GM18909 (cell line): ENCODE measurements at regions not wholly inside any gene's neighbourhood (a gene's known extent, or its start where the extent isn't known, plus 50 kb on each side); places are given as distances from the start of the nearest gene placed in this dataset.

ENCODE experiments used
- ATAC-seq: cut with Tn5 transposase; IDR thresholded peaks from one replicate; pipeline ENCODE4 v1.9.1; 2021; ENCODE audit warnings: mild to moderate bottlenecking; ENCODE audit not compliant: unreplicated experiment, poor library complexity

DNA sequence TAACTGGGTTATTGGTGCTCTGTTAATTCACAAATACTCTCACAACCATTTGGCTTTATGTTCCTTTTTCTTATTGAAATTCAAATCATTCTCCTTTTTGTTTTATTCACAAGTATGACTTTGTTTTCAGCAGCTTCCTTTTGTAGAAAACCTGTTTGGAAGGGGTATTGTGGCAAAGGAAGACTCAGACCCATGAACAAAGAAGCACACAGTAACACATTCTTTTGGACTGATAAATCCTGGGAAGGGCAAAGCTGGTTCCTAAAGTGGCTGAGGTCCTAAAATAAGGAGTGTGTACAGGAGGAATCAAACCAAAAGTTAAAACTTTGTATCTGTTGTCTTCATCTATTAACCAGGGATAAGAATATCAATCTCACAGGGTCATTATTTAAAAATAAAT is 374.7 kb upstream of the FIGN start:
- no peak for ATAC-seq

DNA sequence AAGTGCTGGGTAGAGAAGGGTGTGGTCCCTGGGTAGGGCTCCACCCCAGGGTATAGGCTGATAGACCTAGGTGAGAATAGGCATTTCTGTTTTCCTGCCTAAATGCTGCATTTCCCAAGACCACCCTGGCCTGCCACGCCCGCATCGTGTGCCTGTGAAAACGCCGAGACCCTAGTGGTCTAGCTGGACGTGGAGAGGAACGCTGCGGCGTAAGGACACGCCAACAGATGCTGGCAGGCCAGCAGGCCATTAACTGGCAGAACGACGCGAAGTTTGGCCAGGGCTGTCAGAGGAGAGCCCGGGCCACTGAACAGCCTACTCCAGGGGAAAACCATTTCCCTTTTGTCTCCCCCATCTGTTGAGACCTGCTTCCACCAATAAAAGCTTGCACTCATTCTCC is 373.2 kb upstream of the FIGN start:
- ATAC-seq = no peak

DNA sequence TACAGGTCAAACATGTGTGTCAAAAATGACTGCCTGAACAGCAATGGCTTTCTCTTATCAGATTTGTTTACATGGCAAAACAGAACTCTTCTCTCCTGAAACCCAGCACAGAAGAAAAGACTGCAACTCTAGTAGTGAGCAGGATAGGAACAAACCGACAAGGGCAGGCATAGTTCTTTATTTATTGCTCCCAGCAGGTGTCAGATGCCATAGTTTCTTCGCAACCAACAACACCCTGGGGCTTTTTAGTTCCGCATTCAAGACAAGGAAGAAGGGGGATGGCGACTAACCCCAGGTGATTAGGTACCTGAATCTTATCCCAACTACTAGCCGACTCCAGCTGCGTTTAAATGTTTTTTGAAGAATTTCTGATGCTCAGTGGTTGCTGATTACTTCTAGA is 367.5 kb upstream of the FIGN start:
- ATAC-seq = no peak

DNA sequence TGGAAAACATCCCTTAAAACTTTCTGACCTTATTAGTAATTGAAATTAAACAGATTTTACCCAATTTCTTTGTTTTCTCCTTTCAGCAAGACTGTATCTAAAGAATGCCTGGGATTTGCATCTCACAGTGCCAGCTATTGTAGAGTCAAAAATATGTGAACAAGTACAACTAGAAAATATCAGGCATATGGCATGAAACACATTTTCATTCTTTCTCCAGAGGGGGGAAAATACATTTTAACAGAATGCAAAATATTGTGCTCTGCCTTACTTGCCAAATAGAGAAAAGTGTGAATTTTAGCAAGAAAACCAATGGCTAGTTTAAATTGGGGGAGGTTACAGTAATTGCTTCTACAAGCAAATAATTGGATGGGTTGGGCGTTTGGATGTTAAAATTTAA is 366.6 kb upstream of the FIGN start:
- ATAC-seq = no peak

DNA sequence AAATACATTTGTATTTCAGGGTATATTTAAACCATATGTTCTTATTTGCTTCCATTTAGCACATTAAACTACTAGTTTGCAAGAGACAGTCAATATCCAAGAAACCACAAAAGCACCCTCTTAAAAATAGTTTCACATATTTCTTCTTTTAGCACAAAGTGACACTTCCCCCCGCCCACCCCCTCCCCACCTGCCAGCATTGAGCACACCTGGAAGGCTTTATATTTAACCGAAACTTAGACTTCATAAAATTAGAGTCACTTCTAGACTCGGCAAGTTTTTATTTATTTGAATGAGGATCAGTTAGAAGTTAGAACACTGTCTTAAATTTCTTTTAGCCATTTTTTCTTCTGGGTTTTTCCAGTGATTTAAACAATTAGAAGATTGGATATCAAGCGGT is 355.9 kb upstream of the FIGN start:
- ATAC-seq = no peak

DNA sequence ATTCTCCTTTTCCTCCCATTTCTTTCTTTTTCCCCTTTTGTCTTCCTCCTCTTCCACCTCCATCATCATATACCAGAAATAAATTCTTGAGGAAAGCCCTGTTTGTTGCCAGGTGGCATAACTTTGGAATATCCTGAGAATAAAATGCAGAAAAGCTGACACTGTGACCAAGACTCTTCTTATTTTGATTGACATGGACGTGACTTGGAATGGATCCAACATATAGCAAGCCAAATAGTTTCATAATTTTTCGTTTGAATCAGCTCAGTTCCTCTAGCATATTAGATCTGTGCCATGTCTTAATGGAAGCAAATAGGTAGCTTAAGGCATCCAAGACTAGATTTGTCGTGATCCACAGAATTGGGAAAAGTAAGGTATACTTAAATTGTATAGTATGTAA is 354.7 kb upstream of the FIGN start:
- ATAC-seq = no peak

DNA sequence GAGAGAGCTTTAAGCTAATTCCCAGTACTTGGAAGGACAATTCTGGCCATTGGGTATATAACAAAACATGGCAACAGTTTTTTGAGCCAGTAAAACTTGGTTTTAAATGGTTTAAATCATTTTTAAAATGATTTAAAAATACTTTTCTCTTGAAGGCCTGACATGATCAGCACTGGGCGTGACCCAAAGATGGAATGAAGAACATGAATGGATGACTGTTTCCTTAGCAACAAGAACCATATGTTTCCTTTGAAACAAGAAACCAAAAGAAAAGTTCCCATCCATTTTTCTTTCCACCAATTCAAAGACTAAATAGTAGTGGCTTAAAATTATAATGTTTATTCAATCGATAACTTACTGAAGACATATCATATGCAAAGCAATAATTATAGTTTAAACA is 348.3 kb upstream of the FIGN start:
- no peak for ATAC-seq

DNA sequence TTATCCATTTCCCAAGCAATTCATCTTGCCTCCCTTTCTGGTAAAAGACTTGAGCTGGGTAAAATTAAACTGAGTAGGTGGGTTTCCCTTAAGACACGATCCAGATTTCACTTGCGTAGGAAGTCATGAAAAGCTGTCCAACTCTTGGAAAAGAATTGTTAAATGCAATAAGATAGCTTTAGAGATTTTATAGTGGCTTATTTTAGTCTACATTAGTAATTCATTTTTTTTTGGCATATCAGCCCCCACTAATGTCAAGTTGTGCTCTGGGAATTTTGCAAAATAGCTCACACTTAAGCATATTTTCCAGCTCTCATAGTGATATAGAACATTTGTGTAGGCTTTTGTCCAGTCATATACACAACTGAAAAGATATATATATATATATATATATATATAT is 344.7 kb upstream of the FIGN start:
- no peak for ATAC-seq

DNA sequence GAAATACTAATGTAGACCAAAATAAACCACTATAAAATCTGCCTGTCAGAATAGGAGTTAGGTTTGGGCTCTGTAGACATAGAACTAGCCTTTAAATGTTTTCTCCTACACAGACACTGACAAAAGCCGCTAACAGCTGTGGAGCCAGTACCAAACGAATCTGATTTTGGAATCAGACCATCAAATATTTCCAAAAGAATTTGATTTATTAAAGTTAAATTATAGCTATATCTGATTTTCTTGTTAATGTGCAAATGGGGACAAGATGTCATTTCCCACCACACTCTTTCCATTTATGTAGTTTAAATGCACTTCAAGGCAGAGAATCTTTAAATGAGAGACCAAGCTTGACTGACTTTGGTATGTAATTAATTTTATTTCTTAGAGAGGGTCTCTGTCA is 343.4 kb upstream of the FIGN start:
- ATAC-seq = no peak

DNA sequence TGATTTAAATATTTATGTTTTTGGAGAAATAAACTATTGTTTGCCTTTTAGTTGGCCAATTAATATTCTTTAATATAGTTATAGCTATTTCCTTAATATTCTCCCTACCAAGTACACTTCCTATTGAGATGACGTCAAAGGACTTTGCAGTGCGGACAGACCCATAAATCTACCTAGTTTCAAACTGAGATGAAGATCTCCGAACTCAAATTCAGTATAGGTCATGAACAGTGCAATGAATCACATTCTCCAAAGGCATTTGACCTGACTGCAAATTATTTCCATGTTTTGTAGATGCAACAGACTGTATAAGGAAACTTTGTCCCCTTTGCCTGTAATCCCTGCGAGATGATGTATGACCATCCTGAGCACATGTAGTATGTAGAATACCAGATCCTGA is 342.6 kb upstream of the FIGN start:
- no peak for ATAC-seq

DNA sequence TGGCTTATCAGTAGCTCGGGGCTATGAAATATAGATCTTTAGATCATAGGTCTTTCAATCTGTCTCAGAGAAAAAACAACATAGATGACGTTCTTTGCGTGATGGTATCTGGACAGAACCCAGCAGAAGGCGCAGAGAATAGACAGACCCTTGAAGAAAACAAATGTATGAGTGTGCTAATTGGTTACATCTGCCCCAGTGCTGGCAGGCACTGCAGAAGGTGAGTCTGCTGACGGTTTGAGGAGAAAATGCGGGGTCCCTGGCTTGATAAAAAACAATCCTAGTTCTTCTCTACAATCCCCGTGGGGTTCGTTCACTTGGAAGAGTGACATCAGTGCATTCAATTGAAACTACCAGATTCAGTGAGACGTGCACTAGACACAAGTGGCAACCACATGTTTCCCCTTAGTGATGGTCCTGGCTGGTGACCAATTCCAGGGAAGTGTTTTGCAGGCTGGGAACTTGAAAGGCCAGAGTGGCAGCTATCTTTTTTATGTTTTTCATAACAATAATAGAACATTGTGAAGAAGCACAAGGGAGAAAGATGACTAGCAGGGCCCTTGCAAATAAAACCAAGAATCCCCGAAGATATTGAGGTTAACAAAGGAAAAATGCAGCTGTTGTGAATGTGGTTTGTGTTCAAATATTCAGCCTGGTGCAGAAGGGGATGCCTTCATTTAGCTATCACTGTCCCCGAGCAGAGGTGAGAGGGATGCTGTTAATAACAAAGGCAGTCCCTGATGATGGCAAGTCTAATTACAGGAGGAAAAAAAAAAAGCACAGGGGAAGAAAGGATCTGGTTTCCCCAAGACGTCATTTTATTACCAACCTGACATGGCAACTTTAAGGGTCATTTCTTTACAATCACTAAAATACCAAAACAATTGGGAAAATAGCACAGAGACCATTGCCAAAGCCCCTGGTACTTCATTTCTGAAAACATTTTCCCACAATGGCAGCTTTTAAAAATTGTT is 337.6 kb upstream of the FIGN start:
- no peak for ATAC-seq

DNA sequence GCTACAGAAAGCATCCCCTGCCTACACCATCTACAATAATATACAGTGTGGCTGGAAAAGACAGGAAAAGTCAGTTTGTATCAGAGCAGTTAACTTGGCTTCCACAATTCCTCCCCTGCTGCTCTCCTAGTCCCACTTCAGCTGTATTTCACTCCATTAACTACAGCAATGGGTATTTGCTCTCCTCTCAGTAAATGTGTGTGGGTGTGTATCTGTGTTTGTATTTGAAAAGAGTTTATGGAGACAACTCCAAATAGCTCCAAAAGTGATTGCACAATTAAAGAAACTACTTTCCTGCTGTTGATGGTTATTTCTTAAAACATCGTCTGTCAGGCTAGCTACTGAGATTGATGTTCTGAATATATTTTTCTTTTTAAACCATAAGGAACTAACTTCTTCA is 333.7 kb upstream of the FIGN start:
- ATAC-seq = no peak

DNA sequence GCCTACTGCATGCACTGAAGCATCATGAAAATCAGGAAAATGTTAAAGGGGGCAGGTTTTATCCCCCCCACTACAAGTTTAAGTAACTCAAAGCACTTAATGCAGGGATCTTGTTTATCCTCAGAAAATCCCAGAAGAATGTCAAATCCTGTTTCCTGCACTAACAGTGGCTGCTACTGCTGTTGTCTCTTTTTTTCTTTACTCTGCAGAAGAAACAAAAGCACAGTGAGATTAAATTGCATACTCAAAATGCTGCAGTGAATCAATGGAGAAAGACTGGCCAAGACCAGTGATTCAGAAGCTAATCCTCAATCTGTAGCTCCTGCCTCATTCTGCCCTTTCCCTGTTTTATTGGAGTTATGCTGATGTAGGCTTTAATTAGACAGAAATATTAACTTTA is 332.3 kb upstream of the FIGN start:
- ATAC-seq = no peak

DNA sequence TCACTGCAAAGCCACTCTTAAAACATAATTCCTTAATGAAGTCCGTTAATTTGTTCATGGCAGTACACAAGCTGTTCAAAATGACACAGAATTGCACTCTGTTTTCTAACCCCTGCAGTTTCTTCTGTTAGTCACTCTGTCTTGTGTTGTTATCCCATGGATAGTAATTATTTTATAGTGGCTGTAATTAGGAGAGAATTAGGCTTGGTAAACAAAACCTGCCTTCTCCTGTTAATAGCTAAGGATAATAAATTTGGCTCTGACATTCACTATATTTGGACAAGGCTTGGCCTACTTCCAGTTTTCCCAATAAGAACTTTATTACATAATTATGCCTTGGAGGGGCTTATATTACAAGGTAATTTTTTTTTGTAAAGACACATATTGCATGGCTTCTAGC is 330.3 kb upstream of the FIGN start:
- ATAC-seq = no peak

DNA sequence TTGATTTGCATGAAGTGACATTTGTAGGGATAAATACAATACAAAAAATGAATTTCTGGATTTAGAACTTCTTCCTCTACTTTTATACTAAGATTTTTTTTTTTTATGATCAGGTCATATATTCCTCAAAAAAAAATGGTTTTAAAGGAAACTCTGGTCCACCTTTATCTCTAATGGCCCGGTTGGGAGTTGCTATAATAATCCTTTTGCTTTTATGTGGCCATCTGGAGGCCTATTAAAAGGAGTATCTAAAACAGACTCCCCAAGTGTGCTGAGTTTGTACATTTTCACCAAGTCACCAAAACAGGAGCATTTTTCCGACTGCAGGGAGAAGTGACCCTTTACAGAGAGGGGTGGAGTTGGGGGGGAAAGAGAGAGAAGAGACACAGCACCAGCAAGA is 329.2 kb upstream of the FIGN start:
- no peak for ATAC-seq

DNA sequence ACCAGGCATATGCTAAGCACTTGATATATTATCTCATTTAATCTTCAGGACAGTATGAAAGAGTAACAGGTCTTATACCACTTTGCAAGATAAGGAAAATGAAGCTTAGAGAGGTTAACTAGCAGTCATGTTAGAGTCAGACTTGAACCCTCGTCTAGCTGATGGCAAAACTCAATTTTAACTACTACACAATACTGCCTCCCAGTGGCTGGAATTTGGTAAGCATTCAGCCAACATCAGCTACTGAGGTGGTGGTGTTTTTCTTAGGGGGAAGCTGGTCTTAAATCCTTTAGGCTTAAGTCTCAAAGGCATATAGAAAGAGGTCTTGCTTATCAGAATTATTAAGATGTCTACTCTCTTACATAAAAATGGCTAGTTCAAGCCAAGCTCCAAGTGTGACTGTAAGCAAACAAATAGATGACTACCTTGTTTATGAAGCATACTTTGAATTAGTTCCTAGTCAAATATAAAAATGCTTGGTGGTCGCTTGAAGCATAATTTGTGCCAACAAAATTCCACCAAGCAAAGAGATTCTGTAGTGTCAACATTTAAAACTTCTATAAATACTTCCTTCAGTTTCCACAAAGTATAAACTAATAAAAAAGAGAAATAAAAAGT is 325.4 kb upstream of the FIGN start:
- peak; percentile 82 for ATAC-seq

DNA sequence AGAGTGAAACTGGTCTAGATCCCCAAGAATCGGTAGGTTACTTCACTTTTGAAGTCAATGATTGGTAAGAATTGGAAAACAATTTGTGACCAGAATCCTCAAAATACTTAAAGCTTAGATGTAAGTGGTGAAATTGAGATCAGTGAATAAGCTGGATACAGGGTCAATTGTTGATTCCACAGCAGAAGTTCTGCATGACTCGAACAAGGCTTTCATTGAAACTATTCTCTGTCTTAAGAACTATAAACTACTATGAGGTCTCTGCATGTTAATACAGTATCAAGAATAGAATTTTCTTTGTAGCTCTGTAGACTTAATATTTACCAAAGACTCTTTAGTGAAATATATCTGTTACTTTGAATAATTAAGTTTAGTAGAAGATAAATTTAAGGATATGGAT is 324.2 kb upstream of the FIGN start:
- no peak for ATAC-seq

DNA sequence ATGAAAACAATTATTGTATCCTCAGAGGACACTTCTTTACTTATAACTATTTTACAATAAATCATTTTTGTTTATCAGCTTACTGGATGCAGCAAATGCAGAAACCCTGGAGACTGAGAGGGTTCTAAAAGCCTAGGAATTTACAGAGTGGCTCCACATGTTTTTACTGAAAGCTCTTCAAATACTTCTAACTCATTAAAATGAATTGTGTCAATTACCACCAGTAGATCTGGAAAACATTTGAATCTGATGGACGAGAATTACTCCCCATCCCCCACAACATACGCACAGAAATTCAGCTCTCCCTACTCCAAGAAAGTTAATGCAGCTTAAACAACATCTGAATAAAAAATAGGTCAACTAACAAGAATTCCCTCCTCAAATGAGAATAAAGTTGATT is 319.8 kb upstream of the FIGN start:
- no peak for ATAC-seq

DNA sequence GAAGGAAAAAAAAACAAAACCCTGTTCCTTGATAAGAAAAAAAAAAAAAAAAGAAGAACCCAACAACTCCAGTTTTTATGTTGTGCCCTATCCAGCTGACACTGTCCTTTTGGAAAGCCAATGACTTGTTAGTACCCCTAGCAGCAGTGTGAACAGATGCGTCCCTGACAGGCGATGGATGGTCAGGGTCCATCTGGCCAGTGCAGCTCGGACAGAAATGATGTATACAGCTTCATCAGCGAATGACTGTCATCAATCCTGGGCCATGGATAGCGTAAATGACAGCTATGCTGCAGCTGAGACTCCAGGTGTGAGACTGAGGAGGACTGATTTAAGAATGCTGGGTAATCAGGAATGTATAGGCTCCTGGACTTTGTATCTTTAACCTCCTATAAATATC is 318.8 kb upstream of the FIGN start:
- no peak for ATAC-seq

DNA sequence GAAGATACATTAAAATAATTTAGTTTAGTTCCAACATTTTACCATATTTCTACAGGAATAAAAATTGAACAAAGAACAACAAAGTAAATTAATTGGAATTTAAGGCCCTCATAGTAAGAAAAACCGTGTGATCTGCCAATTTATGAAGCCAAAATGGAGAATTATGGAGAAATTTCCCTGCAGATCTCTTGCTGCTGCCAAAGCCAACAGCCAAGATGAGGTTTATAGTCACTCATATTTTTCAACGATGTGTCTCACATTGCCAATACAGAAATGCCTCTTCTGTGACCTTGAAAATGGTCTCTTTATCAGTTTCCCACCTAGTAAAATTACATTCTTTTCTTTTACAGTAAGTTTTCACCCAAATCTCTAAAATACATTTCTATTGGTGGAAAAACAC is 317.2 kb upstream of the FIGN start:
- ATAC-seq = no peak

DNA sequence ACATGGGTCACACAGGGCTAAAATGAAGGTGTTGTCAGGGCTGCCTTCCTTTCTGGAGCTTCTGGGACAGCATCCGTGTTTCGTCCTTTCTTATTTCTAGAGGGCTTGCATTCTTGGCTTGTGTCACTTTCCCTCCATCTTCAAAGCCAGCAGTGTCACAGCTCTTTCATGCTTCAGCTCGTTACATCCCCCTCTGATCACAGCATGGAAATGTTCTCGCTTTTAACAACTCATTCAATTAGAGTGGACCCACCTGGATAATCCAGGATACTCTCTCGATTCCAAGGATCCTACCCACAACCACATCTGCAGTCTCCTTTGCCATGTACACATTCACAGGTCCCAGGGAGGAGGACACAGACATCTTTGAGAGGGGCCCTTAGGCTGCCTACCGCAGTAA is 316.2 kb upstream of the FIGN start:
- ATAC-seq = no peak

DNA sequence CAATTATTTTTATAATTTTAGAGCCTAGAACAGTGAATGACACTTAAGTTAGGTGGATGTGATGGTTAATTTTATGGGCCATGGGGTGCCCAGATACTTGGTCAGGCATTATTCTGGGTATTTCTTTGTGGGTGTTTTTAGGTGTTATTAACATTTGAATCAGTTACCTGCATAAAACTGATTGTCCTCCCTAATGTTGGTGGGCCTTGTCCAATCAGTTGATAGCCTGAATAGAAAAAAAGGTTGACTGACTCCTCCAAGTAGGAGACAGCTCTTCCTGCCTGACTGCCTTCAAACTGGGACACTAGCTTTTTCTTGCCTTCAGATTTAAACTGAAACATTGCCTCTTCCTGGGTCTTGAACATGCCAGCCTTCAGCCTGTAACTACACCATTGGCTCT is 312.9 kb upstream of the FIGN start:
- ATAC-seq = no peak
